ENCODE measurements at regions not wholly inside any gene's neighbourhood (a gene's known extent, or its start where the extent isn't known, plus 50 kb on each side); places are given as distances from the start of the nearest gene placed in this dataset.

- WGBS: 76% methylated on average over 19 of the region's 19 CpGs
- Histone ChIP-seq H3K9me3 (ENCODE audit: control insufficient read depth in 4 of 4, low read length in 3 of 4) (peaks cover 0 to 3% (median under 1%) of the 10 kb centered on the region in 4 donors), H3K36me3 (ENCODE audit: control insufficient read depth in 4 of 4, insufficient read depth in 3 of 4, low read depth in 1 of 4, low read length in 3 of 4) (no peaks in the 10 kb centered on the region), H3K9ac (ENCODE audit: low read depth in 1 of 2, low read length in 2 of 2) (no peak overlapping the region), H3K4me1 (ENCODE audit: control insufficient read depth in 4 of 4, insufficient read depth in 4 of 4, low read length in 3 of 4) (no peaks in the 10 kb centered on the region), H3K27ac (ENCODE audit: low read depth in 1 of 2, low read length in 2 of 2) (no peak overlapping the region), H3K4me3 (ENCODE audit: low read depth in 1 of 3, low read length in 3 of 3) (no peak overlapping the region), H3K27me3 (ENCODE audit: control insufficient read depth in 4 of 4, insufficient read depth in 4 of 4, low read length in 3 of 4) (no peaks in the 10 kb centered on the region)
- TF ChIP-seq SP1 (IDR thresholded peaks at IDR 0.05): no peak
- no peak for TF ChIP-seq ZBTB33 (IDR thresholded peaks at IDR 0.05)
- no peak for TF ChIP-seq GABPA (IDR thresholded peaks at IDR 0.05 in 1 of 2, conservative IDR thresholded peaks at IDR 0.05 in 1 of 2)
- TF ChIP-seq RXRA (IDR thresholded peaks at IDR 0.05): no peak
- no peak for TF ChIP-seq NR2F2 (IDR thresholded peaks at IDR 0.05)
- TF ChIP-seq FOXA1 (IDR thresholded peaks at IDR 0.05): no peak
- DNase-seq (ENCODE audit: low spot score): no peak
These were observed 72.8 kb upstream of the PITX1 start for GRCh38 chr5:135106610-135107471.

- Histone ChIP-seq H3K36me3 (ENCODE audit: control insufficient read depth in 4 of 4, insufficient read depth in 3 of 4, low read depth in 1 of 4, low read length in 3 of 4) (no peaks in the 10 kb centered on the region), H3K9ac (ENCODE audit: low read depth in 1 of 2, low read length in 2 of 2) (no peak overlapping the region), H3K27ac (ENCODE audit: low read depth in 1 of 2, low read length in 2 of 2) (no peak overlapping the region), H3K4me3 (ENCODE audit: low read depth in 1 of 3, low read length in 3 of 3) (peak overlapping the region in 1 of 3 donors; percentile 2), H3K9me3 (ENCODE audit: control insufficient read depth in 4 of 4, low read length in 3 of 4) (peaks cover 0 to 3% (median under 1%) of the 10 kb centered on the region in 4 donors), H3K4me1 (ENCODE audit: control insufficient read depth in 4 of 4, insufficient read depth in 4 of 4, low read length in 3 of 4) (no peaks in the 10 kb centered on the region), H3K27me3 (ENCODE audit: control insufficient read depth in 4 of 4, insufficient read depth in 4 of 4, low read length in 3 of 4) (no peaks in the 10 kb centered on the region)
- DNase-seq (ENCODE audit: low spot score): no peak
- whole genome bisulfite sequencing: 38% methylated on average over 3 of the region's 3 CpGs
- TF ChIP-seq ZBTB33 (IDR thresholded peaks at IDR 0.05): no peak
- TF ChIP-seq RAD21 (IDR thresholded peaks at IDR 0.05): no peak
- no peak for TF ChIP-seq NR2F2 (IDR thresholded peaks at IDR 0.05)
- TF ChIP-seq, protein P1, sequence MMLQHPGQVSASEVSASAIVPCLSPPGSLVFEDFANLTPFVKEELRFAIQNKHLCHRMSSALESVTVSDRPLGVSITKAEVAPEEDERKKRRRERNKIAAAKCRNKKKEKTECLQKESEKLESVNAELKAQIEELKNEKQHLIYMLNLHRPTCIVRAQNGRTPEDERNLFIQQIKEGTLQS (IDR thresholded peaks at IDR 0.05): no peak
- no peak for TF ChIP-seq HNF4A (conservative IDR thresholded peaks at IDR 0.05)
- TF ChIP-seq, protein P2, sequence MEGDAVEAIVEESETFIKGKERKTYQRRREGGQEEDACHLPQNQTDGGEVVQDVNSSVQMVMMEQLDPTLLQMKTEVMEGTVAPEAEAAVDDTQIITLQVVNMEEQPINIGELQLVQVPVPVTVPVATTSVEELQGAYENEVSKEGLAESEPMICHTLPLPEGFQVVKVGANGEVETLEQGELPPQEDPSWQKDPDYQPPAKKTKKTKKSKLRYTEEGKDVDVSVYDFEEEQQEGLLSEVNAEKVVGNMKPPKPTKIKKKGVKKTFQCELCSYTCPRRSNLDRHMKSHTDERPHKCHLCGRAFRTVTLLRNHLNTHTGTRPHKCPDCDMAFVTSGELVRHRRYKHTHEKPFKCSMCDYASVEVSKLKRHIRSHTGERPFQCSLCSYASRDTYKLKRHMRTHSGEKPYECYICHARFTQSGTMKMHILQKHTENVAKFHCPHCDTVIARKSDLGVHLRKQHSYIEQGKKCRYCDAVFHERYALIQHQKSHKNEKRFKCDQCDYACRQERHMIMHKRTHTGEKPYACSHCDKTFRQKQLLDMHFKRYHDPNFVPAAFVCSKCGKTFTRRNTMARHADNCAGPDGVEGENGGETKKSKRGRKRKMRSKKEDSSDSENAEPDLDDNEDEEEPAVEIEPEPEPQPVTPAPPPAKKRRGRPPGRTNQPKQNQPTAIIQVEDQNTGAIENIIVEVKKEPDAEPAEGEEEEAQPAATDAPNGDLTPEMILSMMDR (IDR thresholded peaks at IDR 0.05; ENCODE audit: low read depth, low read length, missing input control): no peak
- no peak for TF ChIP-seq GABPA (IDR thresholded peaks at IDR 0.05 in 1 of 2, conservative IDR thresholded peaks at IDR 0.05 in 1 of 2)
- TF ChIP-seq RXRA (IDR thresholded peaks at IDR 0.05): no peak
These were observed 72.1 kb upstream of the PITX1 start for GRCh38 chr5:135106136-135106535.

Measured in liver (tissue), 8 donors.